H1 (cell line): ENCODE measurements at regions not wholly inside any gene's neighbourhood (a gene's known extent, or its start where the extent isn't known, plus 50 kb on each side); places are given as distances from the start of the nearest gene placed in this dataset.

Source experiments
- KDM4A ChIP-seq: IDR thresholded peaks from one replicate; pipeline ENCODE4 v1.7.1; 2012; ENCODE audit warnings: low read depth, mild to moderate bottlenecking, moderate library complexity, low read length, inconsistent platforms; ENCODE audit not compliant: severe bottlenecking

- no peak for TF ChIP-seq KDM4A
Measured at GRCh38 chr4:128477540-128477939, 189.9 kb upstream of the PGRMC2 start (continued).
